HepG2 (cell line): ENCODE measurements at regions not wholly inside any gene's neighbourhood (a gene's known extent, or its start where the extent isn't known, plus 50 kb on each side); places are given as distances from the start of the nearest gene placed in this dataset.

Source experiments
- ATAC-seq: fragments of 200-7000 bp; cut with Tn5 transposase; 3 replicates; pipeline ENCODE4 v1.9.1; 2020; ENCODE audit warnings: mild to moderate bottlenecking, moderate library complexity
- BruUV-seq: library from RNA; stranded (reverse); fragments of 400-500 nt; replicated peaks from 2 replicates; lab custom pipeline; 2021; lab: Mats Ljungman, UMichigan
- CTCF ChIA-PET: fragments of 300-600 bp; formaldehyde crosslinking; extraction: SDS; loops from one replicate; lab custom pipeline; 2021; ENCODE audit warnings: low total read pairs, inconsistent platforms, low intra/inter-chr PET ratio; lab: Yijun Ruan, JAX
- POLR2A ChIA-PET: fragments of 350-600 bp; sonication (Branson Sonifier 250); formaldehyde crosslinking; loops from one replicate; lab custom pipeline; 2020; ENCODE audit warnings: antibody characterized with exemption, inconsistent platforms; lab: Yijun Ruan, JAX
- DNase-seq: peaks from one replicate; pipeline ENCODE4 v3.0.0-alpha.2; 2015; ENCODE audit warnings: low spot score
- FAIRE-seq: peaks from 3 replicates; lab custom pipeline; 2011; peaks lifted over from hg19 to GRCh38; lab: Jason Lieb, UNC
- H2AFZ ChIP-seq: one replicate; pipeline ENCODE4 v1.6.1; 2011; ENCODE audit warnings: low read length, inconsistent platforms
- H3K27ac ChIP-seq: fragments of 300-600 bp; 3 replicates; pipeline ENCODE4 v1.8.0; 2011; ENCODE audit warnings: mixed run types, mild to moderate bottlenecking, mixed read lengths, low read length, inconsistent platforms; ENCODE audit not compliant: insufficient read depth; ENCODE audit errors: extremely low read length
- H3K27me3 ChIP-seq, 2 experiments: fragments of 200-600 bp in 1 of 2; 2 replicates in 1 of 2; 3 replicates in 1 of 2; pipeline versions ENCODE4 v1.6.0 to v1.8.0; 2011; ENCODE audit warnings: low read length in 2 of 2, mild to moderate bottlenecking in 2 of 2, moderate library complexity in 2 of 2, inconsistent platforms in 1 of 2; ENCODE audit not compliant: insufficient read depth in 2 of 2, control insufficient read depth in 1 of 2
- H3K36me3 ChIP-seq, 2 experiments: fragments of 200-600 bp in 1 of 2; replicated peaks in 1 of 2; 2 replicates in 1 of 2; 3 replicates in 1 of 2; pipeline versions ENCODE4 v1.5.1 to v1.8.0; 2011; ENCODE audit warnings: low read length in 2 of 2, inconsistent platforms in 1 of 2; ENCODE audit not compliant: insufficient read depth in 2 of 2, control insufficient read depth in 1 of 2
- H3K4me1 ChIP-seq: 2 replicates; pipeline ENCODE4 v1.5.1; 2012; ENCODE audit warnings: low read length, inconsistent platforms; ENCODE audit not compliant: insufficient read depth
- H3K4me2 ChIP-seq: 2 replicates; pipeline ENCODE4 v1.6.0; 2011; ENCODE audit warnings: low read depth, low read length, inconsistent platforms
- H3K4me3 ChIP-seq, 3 experiments: fragments of 200-600 bp in 1 of 3; sonication (generic), shearing (Covaris generic) in 1 of 3; replicated peaks in 1 of 3; 2 replicates each; pipeline ENCODE4 v1.5.1; 2011 to 2016; ENCODE audit warnings: low read length in 3 of 3, inconsistent platforms in 2 of 3, low read depth in 2 of 3, mild to moderate bottlenecking in 2 of 3, control low read depth in 1 of 3, mixed read lengths in 1 of 3; ENCODE audit not compliant: insufficient read depth in 1 of 3
- H3K79me2 ChIP-seq: one replicate; pipeline ENCODE4 v1.6.1; 2011; ENCODE audit warnings: low read length, inconsistent platforms; ENCODE audit not compliant: insufficient read depth
- H3K9ac ChIP-seq: 2 replicates; pipeline ENCODE4 v1.6.0; 2011; ENCODE audit warnings: mild to moderate bottlenecking, low read depth, low read length, inconsistent platforms; ENCODE audit not compliant: insufficient read depth
- H3K9me3 ChIP-seq: 2 replicates; pipeline ENCODE4 v1.5.1; 2012; ENCODE audit warnings: mild to moderate bottlenecking, low read length
- H4K20me1 ChIP-seq: 2 replicates; pipeline ENCODE4 v1.6.0; 2011; ENCODE audit warnings: inconsistent platforms, mild to moderate bottlenecking, low read length, moderate library complexity; ENCODE audit not compliant: insufficient read depth
- ATRX ChIP-seq: sonication (generic); formaldehyde crosslinking; IDR thresholded peaks from 2 replicates; pipeline ENCODE4 v1.4.0; 2020; ENCODE audit warnings: missing genetic modification reagents, borderline replicate concordance
- BRCA1 ChIP-seq: sonication (generic); formaldehyde crosslinking; IDR thresholded peaks from 2 replicates; pipeline ENCODE4 v1.4.0; 2020; ENCODE audit warnings: missing genetic modification reagents
- CBFB ChIP-seq: sonication (generic); formaldehyde crosslinking; IDR thresholded peaks from 2 replicates; pipeline ENCODE4 v1.4.0; 2020; ENCODE audit warnings: missing genetic modification reagents
- ESRRA ChIP-seq: sonication (generic); formaldehyde crosslinking; IDR thresholded peaks from 2 replicates; pipeline ENCODE4 v1.5.1; 2020; ENCODE audit warnings: mild to moderate bottlenecking, low read depth, missing genetic modification reagents
- ETV5 ChIP-seq: IDR thresholded peaks from 2 replicates; pipeline ENCODE4 v1.6.1; 2018; ENCODE audit warnings: missing biosample characterization, missing genetic modification reagents, inconsistent platforms, borderline replicate concordance
- GATAD1 ChIP-seq: IDR thresholded peaks from 2 replicates; pipeline ENCODE4 v1.6.1; 2016; ENCODE audit warnings: missing genetic modification reagents, missing compliant biosample characterization
- HOXA9 ChIP-seq: sonication (generic); formaldehyde crosslinking; IDR thresholded peaks from 2 replicates; pipeline ENCODE4 v1.8.1; 2022; ENCODE audit warnings: missing genetic modification reagents, mild to moderate bottlenecking, moderate library complexity, borderline replicate concordance
- JUN ChIP-seq: sonication (generic); formaldehyde crosslinking; IDR thresholded peaks from 2 replicates; pipeline ENCODE4 v1.4.0; 2020; ENCODE audit warnings: mild to moderate bottlenecking, missing genetic modification reagents
- KMT2A ChIP-seq: sonication (generic); formaldehyde crosslinking; IDR thresholded peaks from 2 replicates; pipeline ENCODE4 v1.4.0; 2020; ENCODE audit warnings: missing genetic modification reagents
- MAFK ChIP-seq, 2 experiments: IDR thresholded peaks in 1 of 2; conservative IDR thresholded peaks in 1 of 2; 2 replicates each; pipeline ENCODE4 v1.6.1; 2011; ENCODE audit warnings: improper control_type of control experiment in 2 of 2, low read length in 2 of 2
- NCOR1 ChIP-seq: fragments of 200-600 bp; sonication (generic); IDR thresholded peaks from 2 replicates; pipeline ENCODE4 v1.7.0; 2017; ENCODE audit warnings: antibody characterized with exemption, low read length, borderline replicate concordance
- NFYC ChIP-seq: IDR thresholded peaks from 2 replicates; pipeline ENCODE4 v1.6.1; 2016; ENCODE audit warnings: missing genetic modification reagents, missing compliant biosample characterization
- NR2F1 ChIP-seq, 2 experiments: fragments of 450-650 bp in 1 of 2; formaldehyde crosslinking in 1 of 2; IDR thresholded peaks; 2 replicates each; pipeline versions ENCODE4 v1.5.0 to v1.6.1; 2016 to 2020; ENCODE audit warnings: mild to moderate bottlenecking in 1 of 2, missing compliant biosample characterization in 1 of 2, missing genetic modification reagents in 1 of 2, moderate library complexity in 1 of 2
- POLR2AphosphoS5 ChIP-seq: IDR thresholded peaks from 2 replicates; pipeline ENCODE4 v1.6.1; 2012; ENCODE audit warnings: low read depth, low read length
- RFXANK ChIP-seq: IDR thresholded peaks from 2 replicates; pipeline ENCODE4 v1.6.1; 2016
- RFXAP ChIP-seq: sonication (generic); formaldehyde crosslinking; IDR thresholded peaks from 2 replicates; pipeline ENCODE4 v1.4.0; 2020; ENCODE audit warnings: missing genetic modification reagents, borderline replicate concordance
- RXRA ChIP-seq: sonication (generic); formaldehyde crosslinking; IDR thresholded peaks from 2 replicates; pipeline ENCODE4 v1.5.1; 2020; ENCODE audit warnings: missing genetic modification reagents
- RXRB ChIP-seq: IDR thresholded peaks from 2 replicates; pipeline ENCODE4 v1.6.1; 2016; ENCODE audit warnings: borderline replicate concordance, missing genetic modification reagents, missing compliant biosample characterization
- TBL1XR1 ChIP-seq: fragments of 150-350 bp; IDR thresholded peaks from 2 replicates; pipeline ENCODE4 v1.6.1; 2014; ENCODE audit warnings: borderline replicate concordance, low read length; ENCODE audit not compliant: partially characterized antibody
- ZMYM3 ChIP-seq: sonication (generic); formaldehyde crosslinking; IDR thresholded peaks from 2 replicates; pipeline ENCODE4 v1.5.1; 2020; ENCODE audit warnings: mild to moderate bottlenecking, missing genetic modification reagents
- ZNF138 ChIP-seq: sonication (generic); formaldehyde crosslinking; IDR thresholded peaks from 2 replicates; pipeline ENCODE4 v1.5.0; 2020; ENCODE audit warnings: mild to moderate bottlenecking, low read depth, missing genetic modification reagents
- ZNF614 ChIP-seq: IDR thresholded peaks from 2 replicates; pipeline ENCODE4 v1.6.1; 2018; ENCODE audit warnings: missing biosample characterization, missing genetic modification reagents, inconsistent platforms, borderline replicate concordance
- ZNF773 ChIP-seq: sonication (generic); formaldehyde crosslinking; IDR thresholded peaks from 2 replicates; pipeline ENCODE4 v1.4.0; 2020; ENCODE audit warnings: missing genetic modification reagents, borderline replicate concordance
- ZSCAN31 ChIP-seq: sonication (generic); formaldehyde crosslinking; IDR thresholded peaks from 2 replicates; pipeline ENCODE4 v1.5.0; 2020; ENCODE audit warnings: low read depth, mild to moderate bottlenecking, missing genetic modification reagents
- WGBS: methylation state at CpG from one replicate; pipeline ENCODE4 v1.1.6; 2017; ENCODE audit warnings: low lambda C conversion rate; 5-methylcytosine and 5-hydroxymethylcytosine counted together
- in situ Hi-C: cut with HindIII; loops from 2 replicates; pipeline ENCODE4 v1.10.0; 2017; ENCODE audit warnings: low pct_unique_long_range_greater_than_20kb; ENCODE audit not compliant: extremely low pct_ligation_motif_present
- intact Hi-C: fragments of 100-400 bp; cut with micrococcal nuclease; formaldehyde crosslinking; loops from one replicate; pipeline ENCODE4 v1.10.0; 2022; ENCODE audit not compliant: unreplicated experiment
- TF ChIP-seq, protein P1 (sequence below), 2 experiments: fragments of 450-650 bp in 1 of 2; sonication (generic) in 1 of 2; formaldehyde crosslinking; IDR thresholded peaks; 2 replicates each; pipeline versions ENCODE4 v1.5.0 to v1.8.0; 2020 to 2022; ENCODE audit warnings: mild to moderate bottlenecking in 1 of 2, missing genetic modification reagents in 1 of 2

- peak; percentile 97 for FAIRE-seq
- in situ Hi-C loops (loop anchor here (5.0 kb wide), 1 partner anchor 36 kb away; no protein-coding TSS in a partner anchor), intact Hi-C loops (loop anchor here (5.0 to 10.0 kb wide), 2 partner anchors 47 to 104 kb away; partner anchors contain the start of gene ENC1)
- peak; percentile 89 for DNase-seq
- ChIA-PET POLR2A (interaction anchor here (0.7 to 4.4 kb wide), 6 partner anchors 22 to 102 kb away, joined by 3 to 36 read pairs (median 3); partner anchors contain the start of gene ENC1), CTCF (no interaction called here)
- Histone ChIP-seq H3K79me2 (no peaks in the 10 kb centered on the region), H3K36me3 (no peaks in the 10 kb centered on the region), H3K9ac (peak overlapping the region; percentile 41; the same call in 1 of the 2 replicates), H3K4me1 (peaks cover 61% of the 10 kb centered on the region), H3K27me3 (no peaks in the 10 kb centered on the region), H3K27ac (peak overlapping the region; percentile 51), H3K4me2 (peak overlapping the region; percentile 70), H3K9me3 (peaks cover 24% of the 10 kb centered on the region), H3K4me3 (peak overlapping the region in 1 of 3 experiments; percentile 32; a peak in 2 of 6 replicates), H2AFZ (peak overlapping the region; percentile 59), H4K20me1 (no peaks in the 10 kb centered on the region)
- 0% methylated on average over 2 of the region's 3 CpGs for WGBS
- peak; percentile 99 for ATAC-seq
- no TSS peak for BruUV-seq
- TF ChIP-seq ZNF614 (CRISPR knock-in tag) (peak; percentile 73; the same call in 1 of the 2 replicates), KMT2A (peak; percentile 27; the same call in 1 of the 2 replicates), NR2F1 (CRISPR knock-in tag; IDR thresholded peaks at IDR 0.05) (peak in 1 of 2 experiments; percentile 16; a peak in 1 of 4 replicates), POLR2AphosphoS5 (no peak), RXRA (CRISPR knock-in tag) (peak; percentile 90), ZNF138 (CRISPR knock-in tag) (no peak), ZMYM3 (CRISPR knock-in tag) (peak; percentile 91), GATAD1 (CRISPR knock-in tag) (peak; percentile 50; the same call in 1 of the 2 replicates), NCOR1 (peak; percentile 65; the same call in 1 of the 2 replicates), BRCA1 (CRISPR knock-in tag) (no peak), ATRX (CRISPR knock-in tag) (no peak), JUN (peak; percentile 32; the same call in 1 of the 2 replicates), RFXANK (CRISPR knock-in tag) (no peak), RXRB (peak; percentile 95), NFYC (0 out of 2 replicates have a peak, but pooled peaks have one; percentile 24), ZSCAN31 (0 out of 2 replicates have a peak, but pooled peaks have one; percentile 73), ZNF773 (CRISPR knock-in tag) (no peak), CBFB (CRISPR knock-in tag) (0 out of 2 replicates have a peak, but pooled peaks have one; percentile 36), TBL1XR1 (peak; percentile 62), MAFK (conservative IDR thresholded peaks at IDR 0.05 in 1 of 2, IDR thresholded peaks at IDR 0.05 in 1 of 2; ENCODE audit: low read length in 2 of 2) (no peak), HOXA9 (no peak), RFXAP (0 out of 2 replicates have a peak, but pooled peaks have one; percentile 23), ESRRA (CRISPR knock-in tag) (peak; percentile 57; the same call in 1 of the 2 replicates), ETV5 (peak; percentile 92)
- TF ChIP-seq, protein P1, sequence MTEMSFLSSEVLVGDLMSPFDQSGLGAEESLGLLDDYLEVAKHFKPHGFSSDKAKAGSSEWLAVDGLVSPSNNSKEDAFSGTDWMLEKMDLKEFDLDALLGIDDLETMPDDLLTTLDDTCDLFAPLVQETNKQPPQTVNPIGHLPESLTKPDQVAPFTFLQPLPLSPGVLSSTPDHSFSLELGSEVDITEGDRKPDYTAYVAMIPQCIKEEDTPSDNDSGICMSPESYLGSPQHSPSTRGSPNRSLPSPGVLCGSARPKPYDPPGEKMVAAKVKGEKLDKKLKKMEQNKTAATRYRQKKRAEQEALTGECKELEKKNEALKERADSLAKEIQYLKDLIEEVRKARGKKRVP (CRISPR knock-in tag; IDR thresholded peaks at IDR 0.05), result peak; percentile 77 to 98
These were observed 102.3 kb downstream of the ENC1 start for GRCh38 chr5:74538206-74538661.
